T-helper 1 cell treated with Interleukin-12 subunit alpha and Interleukin-12 subunit beta and Interleukin-4 antibody, amounts not matched to agents 30 μg/mL and 1 μg/mL, for 36 hours (primary cell): ENCODE measurements at regions not wholly inside any gene's neighbourhood (a gene's known extent, or its start where the extent isn't known, plus 50 kb on each side); places are given as distances from the start of the nearest gene placed in this dataset.
"Not testable (repeated sequence)": the region's sequence is repeated elsewhere in the genome, so short reads cannot be mapped to it uniquely, and the experiment has no call there.

Source experiments
- H3K27ac Mint-ChIP-seq: one replicate; pipeline ENCODE4 v1.8.0; 2021; ENCODE audit warnings: mild to moderate bottlenecking, mixed read lengths
- H3K27me3 Mint-ChIP-seq: one replicate; pipeline ENCODE4 v1.8.0; 2021; ENCODE audit warnings: low read depth, mixed read lengths
- H3K36me3 Mint-ChIP-seq: one replicate; pipeline ENCODE4 v1.8.0; 2021; ENCODE audit warnings: low read depth, mixed read lengths
- H3K4me1 Mint-ChIP-seq: one replicate; pipeline ENCODE4 v1.8.0; 2021; ENCODE audit warnings: low read depth, mixed read lengths
- H3K4me3 Mint-ChIP-seq: one replicate; pipeline ENCODE4 v1.8.0; 2021; ENCODE audit warnings: mild to moderate bottlenecking, moderate library complexity, mixed read lengths
- H3K9me3 Mint-ChIP-seq: one replicate; pipeline ENCODE4 v1.8.0; 2021; ENCODE audit warnings: mixed read lengths

DNA sequence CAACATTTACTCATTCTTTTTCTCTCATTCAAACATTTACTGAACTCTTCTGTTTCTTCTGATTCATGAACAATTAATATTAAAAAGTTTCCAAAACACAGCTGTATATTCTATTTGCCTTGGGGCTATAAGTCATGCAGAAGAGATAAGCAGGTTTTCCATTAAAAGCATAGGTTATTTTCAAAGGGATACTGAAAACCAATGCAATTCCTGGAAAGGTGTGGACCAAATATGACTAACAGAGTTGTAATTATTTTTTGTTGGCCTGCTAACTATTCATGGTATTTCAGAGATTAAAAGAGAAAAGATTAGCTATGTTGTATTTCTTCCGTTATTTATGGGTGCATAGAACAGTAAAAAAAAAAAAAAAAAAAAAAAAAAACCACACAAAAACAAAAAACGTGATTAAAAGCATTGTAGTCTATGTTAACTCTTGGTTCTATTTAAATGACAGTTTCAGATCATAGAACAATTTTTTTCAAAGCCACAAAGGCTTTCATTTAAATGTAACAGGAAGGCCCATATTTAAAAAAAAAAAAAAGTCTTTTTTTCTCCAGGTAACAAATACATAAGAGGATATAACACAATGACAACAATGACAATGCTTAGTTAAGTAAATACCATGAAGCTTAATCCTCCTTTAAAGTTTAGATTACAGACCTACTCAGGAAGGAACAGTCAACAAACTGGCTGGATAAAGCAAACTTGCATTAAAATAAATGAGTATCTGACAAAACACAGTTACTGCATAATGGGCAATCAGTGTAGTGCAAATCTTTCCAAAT lies 1042.9 kb downstream of the GATA3 start:
- H3K4me3 Mint-ChIP-seq, result no peak overlapping the region
- no peaks in the 10 kb centered on the region for H3K9me3 Mint-ChIP-seq
- H3K27me3 Mint-ChIP-seq, result no peaks in the 10 kb centered on the region
- H3K36me3 Mint-ChIP-seq, result no peaks in the 10 kb centered on the region
- peaks cover 2% of the 10 kb centered on the region for H3K4me1 Mint-ChIP-seq
- no peak overlapping the region for H3K27ac Mint-ChIP-seq

- H3K4me3 Mint-ChIP-seq, result no peak overlapping the region
- no peaks in the 10 kb centered on the region for H3K36me3 Mint-ChIP-seq
- no peaks in the 10 kb centered on the region for H3K9me3 Mint-ChIP-seq
- no peak overlapping the region for H3K27ac Mint-ChIP-seq
- H3K4me1 Mint-ChIP-seq, result peaks cover 2% of the 10 kb centered on the region
- H3K27me3 Mint-ChIP-seq, result no peaks in the 10 kb centered on the region
Measured at GRCh38 chr10:9097991-9098306, 1043.5 kb downstream of the GATA3 start.

- H3K9me3 Mint-ChIP-seq, result no peaks in the 10 kb centered on the region
- H3K27me3 Mint-ChIP-seq, result no peaks in the 10 kb centered on the region
- no peak overlapping the region for H3K27ac Mint-ChIP-seq
- no peak overlapping the region for H3K4me3 Mint-ChIP-seq
- H3K4me1 Mint-ChIP-seq, result no peaks in the 10 kb centered on the region
- H3K36me3 Mint-ChIP-seq, result no peaks in the 10 kb centered on the region
Measured at GRCh38 chr10:9102026-9102425, 1047.5 kb downstream of the GATA3 start.

DNA sequence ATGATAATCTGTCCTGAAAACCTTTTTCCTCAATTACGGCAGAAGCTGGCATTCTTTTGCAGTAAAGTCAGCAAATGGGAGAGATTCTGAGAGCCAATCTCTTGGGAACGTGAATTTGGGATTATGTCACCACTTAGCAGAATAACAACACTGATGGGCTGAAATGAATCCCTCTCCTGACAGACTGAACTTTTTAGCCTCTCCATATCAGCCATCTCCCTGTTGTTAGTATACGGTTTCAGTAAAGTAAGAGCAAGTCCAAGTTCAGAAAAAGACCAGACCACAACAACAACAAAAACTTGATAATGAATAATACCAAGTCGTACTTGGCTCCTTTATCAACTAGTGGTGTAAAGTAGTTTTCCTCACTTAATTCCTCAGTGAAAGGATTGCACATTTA lies 1048.8 kb downstream of the GATA3 start:
- H3K36me3 Mint-ChIP-seq, result no peaks in the 10 kb centered on the region
- no peaks in the 10 kb centered on the region for H3K4me1 Mint-ChIP-seq
- no peaks in the 10 kb centered on the region for H3K9me3 Mint-ChIP-seq
- H3K27me3 Mint-ChIP-seq, result no peaks in the 10 kb centered on the region
- no peak overlapping the region for H3K27ac Mint-ChIP-seq
- no peak overlapping the region for H3K4me3 Mint-ChIP-seq

DNA sequence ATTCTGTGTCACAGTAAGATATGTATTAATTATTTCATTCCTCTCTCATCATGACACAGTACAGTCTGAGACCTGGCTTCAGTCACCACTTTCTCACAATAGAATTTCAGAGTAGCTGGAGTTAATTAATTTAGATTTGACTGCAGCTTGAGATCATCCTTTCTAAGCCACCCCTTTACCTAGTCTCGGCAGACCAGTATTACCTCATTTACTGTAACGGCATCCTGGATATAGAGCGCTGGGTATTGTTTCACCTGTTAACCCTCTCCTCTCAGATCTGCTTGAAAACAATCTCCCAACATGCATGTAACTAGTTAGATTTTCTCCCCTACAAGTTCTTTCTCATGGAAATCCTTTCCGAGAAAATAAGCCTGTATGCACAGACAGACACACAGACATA lies 1057.5 kb downstream of the GATA3 start:
- H3K27ac Mint-ChIP-seq, result no peak overlapping the region
- H3K9me3 Mint-ChIP-seq, result no peaks in the 10 kb centered on the region
- H3K4me3 Mint-ChIP-seq, result no peak overlapping the region
- no peaks in the 10 kb centered on the region for H3K27me3 Mint-ChIP-seq
- H3K4me1 Mint-ChIP-seq, result no peaks in the 10 kb centered on the region
- H3K36me3 Mint-ChIP-seq, result no peaks in the 10 kb centered on the region

- H3K36me3 Mint-ChIP-seq, result no peaks in the 10 kb centered on the region
- no peak overlapping the region for H3K27ac Mint-ChIP-seq
- H3K4me3 Mint-ChIP-seq, result no peak overlapping the region
- H3K27me3 Mint-ChIP-seq, result peaks cover 5% of the 10 kb centered on the region
- H3K9me3 Mint-ChIP-seq, result no peaks in the 10 kb centered on the region
- no peaks in the 10 kb centered on the region for H3K4me1 Mint-ChIP-seq
Measured at GRCh38 chr10:9126728-9127127, 1072.2 kb downstream of the GATA3 start.

- no peaks in the 10 kb centered on the region for H3K4me1 Mint-ChIP-seq
- no peaks in the 10 kb centered on the region for H3K36me3 Mint-ChIP-seq
- H3K9me3 Mint-ChIP-seq, result no peaks in the 10 kb centered on the region
- H3K4me3 Mint-ChIP-seq, result no peak overlapping the region
- H3K27me3 Mint-ChIP-seq, result no peaks in the 10 kb centered on the region
- H3K27ac Mint-ChIP-seq, result no peak overlapping the region
Measured at GRCh38 chr10:9137368-9137767, 1082.9 kb downstream of the GATA3 start.

- not testable (repeated sequence) for H3K27me3 Mint-ChIP-seq, H3K27ac Mint-ChIP-seq, H3K9me3 Mint-ChIP-seq, H3K4me3 Mint-ChIP-seq, H3K4me1 Mint-ChIP-seq, H3K36me3 Mint-ChIP-seq
Measured at GRCh38 chr10:9138829-9139228, 1084.3 kb downstream of the GATA3 start.

- Mint-ChIP-seq H3K27me3 (no peaks in the 10 kb centered on the region), H3K36me3 (no peaks in the 10 kb centered on the region), H3K9me3 (no peaks in the 10 kb centered on the region), H3K27ac (no peak overlapping the region), H3K4me1 (no peaks in the 10 kb centered on the region), H3K4me3 (no peak overlapping the region)
Measured at GRCh38 chr10:9140373-9140772, 1085.9 kb downstream of the GATA3 start.

DNA sequence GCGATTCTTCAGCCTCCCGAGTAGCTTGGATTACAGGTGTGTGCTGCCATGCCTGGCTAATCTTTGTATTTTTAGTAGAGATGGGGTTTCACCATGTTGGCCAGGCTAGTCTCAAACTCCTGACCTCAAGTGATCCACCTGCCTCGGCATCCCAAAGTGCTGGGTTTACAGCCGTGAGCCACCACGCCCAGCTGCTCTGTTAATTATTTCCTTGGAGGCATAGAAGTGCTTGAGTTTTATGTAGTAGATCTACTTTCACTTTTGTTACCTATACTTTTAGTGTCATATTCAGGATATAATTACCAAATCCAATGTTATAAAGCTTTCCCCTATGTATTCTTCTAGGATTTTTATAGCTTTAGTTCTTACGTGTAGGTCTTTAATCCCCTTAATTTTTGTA lies 1093.0 kb downstream of the GATA3 start:
- Mint-ChIP-seq H3K36me3 (no peaks in the 10 kb centered on the region), H3K4me1 (no peaks in the 10 kb centered on the region), H3K4me3 (no peak overlapping the region), H3K27me3 (no peaks in the 10 kb centered on the region), H3K9me3 (no peaks in the 10 kb centered on the region), H3K27ac (no peak overlapping the region)

GRCh38 chr10:9149134-9149533 lies 1094.6 kb downstream of the GATA3 start:
- Mint-ChIP-seq H3K4me3 (no peak overlapping the region), H3K27me3 (no peaks in the 10 kb centered on the region)

DNA sequence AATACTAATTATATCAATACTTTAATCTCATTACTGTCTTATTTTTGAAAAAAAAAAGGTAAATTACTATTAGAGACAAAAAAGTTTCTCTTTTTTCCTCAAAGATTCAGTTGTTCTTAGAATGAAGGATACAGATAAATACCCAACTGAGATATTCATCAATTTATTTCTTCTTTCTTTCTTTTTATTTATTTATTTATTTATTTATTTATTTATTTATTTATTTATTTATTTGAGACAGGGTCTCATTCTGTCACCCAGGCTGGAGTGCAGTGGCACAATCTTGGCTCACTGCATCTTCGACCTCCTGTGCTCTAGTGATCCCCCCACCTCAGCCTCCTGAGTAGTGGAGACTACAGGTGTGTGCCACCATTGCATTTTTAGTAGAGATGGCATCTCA lies 1098.6 kb downstream of the GATA3 start:
- not testable (repeated sequence) for H3K27ac Mint-ChIP-seq, H3K4me1 Mint-ChIP-seq, H3K9me3 Mint-ChIP-seq, H3K27me3 Mint-ChIP-seq, H3K4me3 Mint-ChIP-seq, H3K36me3 Mint-ChIP-seq

More at GRCh38 chr10:9149134-9149533, 1094.6 kb downstream of the GATA3 start:
- Mint-ChIP-seq H3K27ac (no peak overlapping the region), H3K4me1 (no peaks in the 10 kb centered on the region), H3K36me3 (no peaks in the 10 kb centered on the region), H3K9me3 (no peaks in the 10 kb centered on the region)

DNA sequence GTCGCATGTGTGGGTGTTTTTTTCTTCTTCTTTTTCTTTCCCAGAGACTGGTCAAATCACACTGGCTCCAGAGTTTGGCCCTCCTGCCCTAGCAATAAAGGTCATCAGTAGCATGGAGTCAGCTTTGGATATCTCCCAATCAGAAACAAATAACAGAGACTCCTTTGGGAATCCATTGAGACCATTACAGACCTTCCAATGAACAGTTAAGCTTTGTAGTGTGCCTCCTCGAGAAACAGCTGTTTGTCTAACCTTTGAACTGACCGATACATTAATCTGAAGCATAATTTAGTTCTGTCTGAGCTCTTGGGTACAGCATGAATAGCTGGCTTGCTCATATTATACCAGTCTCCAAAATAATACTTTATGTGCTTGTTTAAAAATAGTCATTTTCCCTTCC lies 1103.2 kb downstream of the GATA3 start:
- Mint-ChIP-seq H3K4me3 (no peak overlapping the region), H3K4me1 (no peaks in the 10 kb centered on the region), H3K36me3 (no peaks in the 10 kb centered on the region), H3K9me3 (peaks cover 15% of the 10 kb centered on the region), H3K27me3 (no peaks in the 10 kb centered on the region), H3K27ac (no peak overlapping the region)

GRCh38 chr10:9158675-9159074 lies 1104.2 kb downstream of the GATA3 start:
- Mint-ChIP-seq H3K36me3 (no peaks in the 10 kb centered on the region), H3K27ac (no peak overlapping the region), H3K4me3 (no peak overlapping the region), H3K4me1 (peaks cover 3% of the 10 kb centered on the region), H3K9me3 (peaks cover 19% of the 10 kb centered on the region), H3K27me3 (no peaks in the 10 kb centered on the region)

DNA sequence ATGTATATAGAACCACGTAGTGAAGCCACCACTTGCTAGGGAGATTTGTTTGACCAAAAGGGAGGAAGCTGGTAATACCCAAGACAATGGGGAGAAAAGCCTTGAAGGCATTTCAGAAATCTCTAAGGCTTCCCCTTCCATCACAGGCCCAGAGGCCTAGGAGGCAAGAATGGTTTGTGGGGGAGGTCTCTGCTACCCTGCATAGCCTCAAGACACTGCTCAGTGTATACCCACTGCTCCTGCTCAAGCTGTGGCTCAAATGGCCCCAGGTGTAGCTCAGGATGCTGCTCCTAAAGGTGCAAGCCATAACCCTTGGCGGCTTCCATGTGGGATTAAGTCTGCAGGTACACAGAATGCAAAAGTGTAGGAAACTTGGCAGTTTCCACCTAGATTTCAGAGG lies 1105.8 kb downstream of the GATA3 start:
- H3K4me1 Mint-ChIP-seq, result peaks cover 5% of the 10 kb centered on the region
- no peaks in the 10 kb centered on the region for H3K36me3 Mint-ChIP-seq
- H3K27ac Mint-ChIP-seq, result no peak overlapping the region
- no peaks in the 10 kb centered on the region for H3K27me3 Mint-ChIP-seq
- peaks cover 23% of the 10 kb centered on the region for H3K9me3 Mint-ChIP-seq
- H3K4me3 Mint-ChIP-seq, result no peak overlapping the region

DNA sequence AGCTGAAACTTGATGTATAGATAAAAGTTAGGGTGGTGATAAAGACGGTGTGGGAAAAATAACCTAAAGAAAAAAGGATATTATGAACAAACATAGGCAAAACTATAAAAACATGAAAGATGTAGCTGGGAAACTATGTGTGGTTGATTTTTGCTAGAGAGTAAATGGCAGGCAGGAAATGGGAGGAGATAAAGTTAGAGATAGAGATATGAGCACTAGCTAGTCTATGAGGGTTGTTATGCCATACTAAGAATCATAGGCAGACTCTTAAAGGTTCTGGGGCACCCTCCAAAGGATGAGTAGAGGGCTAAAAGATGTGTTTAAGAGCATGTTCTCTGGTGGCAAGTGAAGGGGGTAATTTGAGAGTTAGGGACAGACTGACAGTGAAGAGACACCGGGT lies 1109.2 kb downstream of the GATA3 start:
- Mint-ChIP-seq H3K9me3 (peaks cover 21% of the 10 kb centered on the region), H3K36me3 (no peaks in the 10 kb centered on the region), H3K27me3 (no peaks in the 10 kb centered on the region), H3K27ac (no peak overlapping the region), H3K4me1 (peaks cover 7% of the 10 kb centered on the region), H3K4me3 (no peak overlapping the region)
